Loucy (cell line): ENCODE measurements at regions not wholly inside any gene's neighbourhood (a gene's known extent, or its start where the extent isn't known, plus 50 kb on each side); places are given as distances from the start of the nearest gene placed in this dataset.

Experiments used
- CTCF ChIP-seq: fragments of 200-600 bp; sonication (generic); conservative IDR thresholded peaks from 2 replicates; pipeline ENCODE4 v1.5.1; 2014; ENCODE audit warnings: mild to moderate bottlenecking, antibody characterized with exemption, low read length
- EZH2phosphoT487 ChIP-seq: fragments of 200-600 bp; IDR thresholded peaks from 2 replicates; pipeline ENCODE4 v1.6.1; 2018; ENCODE audit warnings: antibody characterized with exemption, mild to moderate bottlenecking, moderate library complexity, borderline replicate concordance

- TF ChIP-seq CTCF (no peak), EZH2phosphoT487 (no peak)
Observed at GRCh38 chr11:21911061-21911460, 281.8 kb upstream of the ANO5 start.
